22Rv1 (cell line): ENCODE measurements at regions not wholly inside any gene's neighbourhood (a gene's known extent, or its start where the extent isn't known, plus 50 kb on each side); places are given as distances from the start of the nearest gene placed in this dataset.
"Not testable (repeated sequence)": the region's sequence is repeated elsewhere in the genome, so short reads cannot be mapped to it uniquely, and the experiment has no call there.

Experiments
- CTCF ChIP-seq: fragments of 450-650 bp; IDR thresholded peaks from 2 replicates; pipeline ENCODE4 v1.5.1; 2017; ENCODE audit warnings: mild to moderate bottlenecking
- ZFX ChIP-seq: fragments of 450-650 bp; IDR thresholded peaks from 2 replicates; pipeline ENCODE4 v1.6.1; 2017; ENCODE audit warnings: antibody characterized with exemption, borderline replicate concordance

GRCh38 chr12:14101556-14101955 is 120.2 kb upstream of the GRIN2B start:
- not testable (repeated sequence) for TF ChIP-seq CTCF, ZFX
